ENCODE measurements at regions not wholly inside any gene's neighbourhood (a gene's known extent, or its start where the extent isn't known, plus 50 kb on each side); places are given as distances from the start of the nearest gene placed in this dataset.

- Histone ChIP-seq H3K9me3 (replicated peaks in 1 of 2; ENCODE audit: control insufficient read depth in 1 of 2, insufficient read depth in 1 of 2, low read length in 2 of 2) (no peaks in the 10 kb centered on the region), H3K4me2 (replicated peaks; ENCODE audit: extremely low read depth, low read length, poor library complexity, severe bottlenecking) (no peak overlapping the region), H3K27me3 (ENCODE audit: control insufficient read depth in 2 of 2, insufficient read depth in 2 of 2, low read length in 2 of 2) (no peaks in the 10 kb centered on the region), H2AFZ (ENCODE audit: insufficient read depth, low read depth, low read length, poor library complexity, severe bottlenecking) (no peak overlapping the region), H3K9ac (ENCODE audit: insufficient read depth, low read length, poor library complexity, severe bottlenecking) (no peak overlapping the region), H3K27ac (ENCODE audit: low read depth in 1 of 2, low read length in 2 of 2) (no peak overlapping the region), H3K4me3 (replicated peaks in 1 of 3; ENCODE audit: low read depth in 2 of 3, low read length in 3 of 3) (no peak overlapping the region), H3K36me3 (replicated peaks in 1 of 2; ENCODE audit: control insufficient read depth in 1 of 2, insufficient read depth in 2 of 2, low read length in 2 of 2) (no peaks in the 10 kb centered on the region), H3K4me1 (ENCODE audit: control insufficient read depth in 1 of 2, insufficient read depth in 2 of 2, low read length in 2 of 2) (no peaks in the 10 kb centered on the region), H4K20me1 (ENCODE audit: insufficient read depth, low read length) (no peaks in the 10 kb centered on the region), H3K79me2 (ENCODE audit: insufficient read depth, low read length) (no peaks in the 10 kb centered on the region)
- Mint-ChIP-seq H3K4me1 (no peaks in the 10 kb centered on the region), H3K27me3 (ENCODE audit: low read depth in 3 of 3) (peaks cover 0 to 1% (median 1%) of the 10 kb centered on the region in 3 donors), H3K9me3 (peaks cover 0 to 3% (median 0%) of the 10 kb centered on the region in 7 donors), H3K4me3 (no peak overlapping the region), H3K36me3 (no peaks in the 10 kb centered on the region), H3K27ac (no peak overlapping the region)
- WGBS (ENCODE audit: insufficient coverage) = 100% methylated on average over 1 of the region's 7 CpGs
- intact Hi-C loops (cut with micrococcal nuclease) = no loop called here
- DNase-seq = no peak
- TF ChIP-seq CTCF (IDR thresholded peaks at IDR 0.05) = no peak
Measured at GRCh38 chr3:166205158-166205557, 367.9 kb upstream of the BCHE start.

- no peaks in the 10 kb centered on the region for H3K4me1 Mint-ChIP-seq
Measured at GRCh38 chr3:166201476-166201875, 364.3 kb upstream of the BCHE start.

More at GRCh38 chr3:166201476-166201875, 364.3 kb upstream of the BCHE start:
- Histone ChIP-seq H3K27me3 (ENCODE audit: control insufficient read depth in 2 of 2, insufficient read depth in 2 of 2, low read length in 2 of 2) (no peaks in the 10 kb centered on the region), H3K36me3 (replicated peaks in 1 of 2; ENCODE audit: control insufficient read depth in 1 of 2, insufficient read depth in 2 of 2, low read length in 2 of 2) (no peaks in the 10 kb centered on the region), H2AFZ (ENCODE audit: insufficient read depth, low read depth, low read length, poor library complexity, severe bottlenecking) (no peak overlapping the region), H3K79me2 (ENCODE audit: insufficient read depth, low read length) (no peaks in the 10 kb centered on the region), H3K27ac (ENCODE audit: low read depth in 1 of 2, low read length in 2 of 2) (no peak overlapping the region), H3K9ac (ENCODE audit: insufficient read depth, low read length, poor library complexity, severe bottlenecking) (no peak overlapping the region), H3K9me3 (replicated peaks in 1 of 2; ENCODE audit: control insufficient read depth in 1 of 2, insufficient read depth in 1 of 2, low read length in 2 of 2) (no peaks in the 10 kb centered on the region), H3K4me2 (replicated peaks; ENCODE audit: extremely low read depth, low read length, poor library complexity, severe bottlenecking) (no peak overlapping the region), H3K4me1 (ENCODE audit: control insufficient read depth in 1 of 2, insufficient read depth in 2 of 2, low read length in 2 of 2) (no peaks in the 10 kb centered on the region), H3K4me3 (replicated peaks in 1 of 3; ENCODE audit: low read depth in 2 of 3, low read length in 3 of 3) (no peak overlapping the region), H4K20me1 (ENCODE audit: insufficient read depth, low read length) (no peaks in the 10 kb centered on the region)
- 90% methylated on average over 2 of the region's 3 CpGs for WGBS (ENCODE audit: insufficient coverage)
- Mint-ChIP-seq H3K27ac (no peak overlapping the region), H3K9me3 (peaks cover 0 to 4% (median 0%) of the 10 kb centered on the region in 7 donors), H3K36me3 (no peaks in the 10 kb centered on the region), H3K4me3 (no peak overlapping the region), H3K27me3 (ENCODE audit: low read depth in 3 of 3) (peaks cover 0 to 2% (median 2%) of the 10 kb centered on the region in 3 donors)
- TF ChIP-seq CTCF (IDR thresholded peaks at IDR 0.05) = no peak
- DNase-seq = no peak
- intact Hi-C loops (cut with micrococcal nuclease) = no loop called here

All from CD14-positive monocyte (primary cell).